ENCODE measurements at regions not wholly inside any gene's neighbourhood (a gene's known extent, or its start where the extent isn't known, plus 50 kb on each side); places are given as distances from the start of the nearest gene placed in this dataset.

DNA sequence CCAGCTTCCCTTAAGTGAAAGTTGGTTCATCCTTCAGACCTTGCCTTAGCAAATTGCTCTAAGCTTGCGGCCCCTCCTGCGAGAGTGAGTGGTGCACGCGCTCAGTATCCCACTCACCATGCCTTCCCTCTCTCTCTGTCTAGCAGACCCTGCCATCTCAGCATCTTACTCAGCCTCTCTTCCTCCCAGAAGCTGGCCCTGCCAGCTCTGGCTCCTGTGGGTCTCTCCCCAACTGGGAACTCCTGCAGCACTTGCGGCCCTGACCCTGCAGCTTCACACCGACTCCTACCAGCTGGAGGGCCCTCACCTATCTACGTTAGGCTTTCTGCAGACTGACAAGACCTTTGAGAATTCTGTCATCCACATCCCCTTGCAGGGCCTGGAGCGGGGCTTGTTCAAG is 286.1 kb upstream of the TLE3 start (continued):
- TF ChIP-seq ASH2L (IDR thresholded peaks at IDR 0.05; ENCODE audit: low read length) = no peak
- TF ChIP-seq POLR2A (IDR thresholded peaks at IDR 0.05; ENCODE audit: control extremely low read depth in 1 of 2, low read depth in 2 of 2, low read length in 2 of 2) = no peak
- TF ChIP-seq CTBP2 (IDR thresholded peaks at IDR 0.05; ENCODE audit: borderline replicate concordance, insufficient read depth, insufficient read length, low read length) = no peak
- TF ChIP-seq ZNF274 (IDR thresholded peaks at IDR 0.05; ENCODE audit: borderline replicate concordance, extremely low read depth, low read length) = no peak
- TF ChIP-seq KDM4A (IDR thresholded peaks at IDR 0.05; ENCODE audit: low read depth, low read length, severe bottlenecking) = no peak
- no peak for TF ChIP-seq SP4 (IDR thresholded peaks at IDR 0.05; ENCODE audit: low read length)
- no peak for TF ChIP-seq JUND (IDR thresholded peaks at IDR 0.05; ENCODE audit: low read length)
- no peak for TF ChIP-seq CBX8 (IDR thresholded peaks at IDR 0.05; ENCODE audit: borderline replicate concordance, low read depth, low read length)
- TF ChIP-seq GABPA (IDR thresholded peaks at IDR 0.05; ENCODE audit: borderline replicate concordance, insufficient read depth, low read length) = no peak
- TF ChIP-seq BCL11A (IDR thresholded peaks at IDR 0.05; ENCODE audit: low read depth in 2 of 2, low read length in 2 of 2) = no peak
- TF ChIP-seq KDM5A (IDR thresholded peaks at IDR 0.05; ENCODE audit: low read length) = no peak

All from H1 (cell line).